HG02884 (cell line): ENCODE measurements at regions not wholly inside any gene's neighbourhood (a gene's known extent, or its start where the extent isn't known, plus 50 kb on each side); places are given as distances from the start of the nearest gene placed in this dataset.

Source experiments
- ATAC-seq: cut with Tn5 transposase; IDR thresholded peaks from one replicate; pipeline ENCODE4 v1.9.1; 2021; ENCODE audit warnings: mild to moderate bottlenecking, moderate library complexity; ENCODE audit not compliant: unreplicated experiment

DNA sequence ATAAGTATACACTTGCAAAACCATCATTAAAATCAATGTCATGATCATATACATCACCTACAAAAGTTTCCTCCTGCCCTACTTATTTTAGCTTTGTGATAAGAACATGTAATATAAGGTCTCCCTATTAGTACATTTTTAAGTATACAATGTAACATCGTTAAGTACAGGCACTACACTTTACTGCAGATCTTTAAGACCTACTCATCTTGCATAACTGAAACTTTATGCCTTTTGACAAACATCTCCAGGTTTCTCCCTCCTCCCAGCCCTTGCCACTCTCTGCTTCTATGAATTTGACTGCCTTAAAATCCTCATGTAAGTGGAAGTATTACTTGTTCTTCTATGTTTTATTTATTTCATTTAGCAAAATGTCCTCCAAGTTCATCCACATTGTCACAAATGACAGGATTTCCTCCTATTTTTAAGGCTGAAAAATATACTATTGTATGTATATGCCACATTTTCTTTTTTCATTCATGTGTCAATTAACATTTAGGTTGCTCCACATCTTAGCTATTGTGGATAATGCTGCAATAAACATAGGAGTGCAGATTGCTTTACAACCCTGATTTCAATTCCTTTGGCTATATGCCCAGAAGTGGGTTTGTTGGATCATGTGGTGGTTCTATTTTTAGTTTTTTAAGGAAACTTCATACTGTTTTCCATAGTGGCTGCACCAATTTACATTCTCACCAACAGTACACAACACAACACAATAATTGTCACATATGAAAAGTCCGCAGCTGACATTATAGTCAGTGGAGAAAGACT, 471.1 kb upstream of the ANO3 start:
- ATAC-seq, result no peak

- ATAC-seq, result no peak
These were observed 469.8 kb upstream of the ANO3 start for GRCh38 chr11:25862159-25862558.

- ATAC-seq, result no peak
These were observed 467.9 kb upstream of the ANO3 start for GRCh38 chr11:25863986-25864385.

GRCh38 chr11:25876456-25876965, 455.4 kb upstream of the ANO3 start:
- ATAC-seq, result no peak

DNA sequence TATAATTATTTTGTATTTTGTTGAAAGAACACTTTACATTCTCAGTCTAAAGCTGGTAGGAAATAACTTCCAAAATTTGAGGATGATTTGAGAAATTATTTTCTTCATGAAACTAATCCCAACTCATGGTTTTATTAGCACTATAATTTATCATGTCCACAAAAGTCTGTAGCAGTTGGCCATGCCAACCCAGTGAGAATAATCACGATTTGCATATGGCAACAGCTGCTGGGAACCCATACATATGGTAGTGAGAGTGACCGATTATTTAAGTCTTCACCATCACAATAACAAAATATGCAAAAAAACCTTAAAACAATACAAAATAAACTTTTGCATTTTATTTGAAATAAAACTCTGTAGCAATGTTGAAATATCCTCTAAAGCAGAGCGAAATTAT, 445.9 kb upstream of the ANO3 start:
- ATAC-seq, result no peak

DNA sequence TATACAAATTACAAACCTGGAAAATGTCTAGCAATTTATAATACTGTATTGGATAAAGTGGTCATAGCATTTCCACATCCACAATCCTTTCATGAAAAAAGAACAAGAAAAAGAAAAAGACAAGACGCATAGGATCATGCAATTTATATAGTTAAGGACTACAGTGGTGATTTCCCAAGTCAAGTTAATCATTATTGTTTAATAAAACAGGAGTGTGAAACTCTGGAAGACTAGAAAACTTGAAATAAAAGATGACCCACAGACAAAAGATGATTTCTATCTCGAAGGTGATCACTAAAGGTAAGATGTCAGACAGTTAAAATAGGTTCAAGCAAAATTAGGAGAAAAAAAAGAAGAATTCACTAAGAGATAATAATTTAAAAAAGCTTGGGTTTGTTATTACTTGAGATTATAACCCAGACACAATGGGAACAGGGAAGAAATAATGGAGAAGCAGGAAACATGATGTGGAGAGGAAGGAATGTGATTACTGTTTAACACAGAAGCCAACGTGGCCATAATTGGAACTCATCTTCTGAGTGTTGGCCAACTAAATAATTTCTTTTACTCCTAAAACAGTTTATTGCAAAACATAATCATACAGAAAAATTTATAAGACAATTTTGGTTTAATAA, 441.2 kb upstream of the ANO3 start:
- ATAC-seq, result no peak

DNA sequence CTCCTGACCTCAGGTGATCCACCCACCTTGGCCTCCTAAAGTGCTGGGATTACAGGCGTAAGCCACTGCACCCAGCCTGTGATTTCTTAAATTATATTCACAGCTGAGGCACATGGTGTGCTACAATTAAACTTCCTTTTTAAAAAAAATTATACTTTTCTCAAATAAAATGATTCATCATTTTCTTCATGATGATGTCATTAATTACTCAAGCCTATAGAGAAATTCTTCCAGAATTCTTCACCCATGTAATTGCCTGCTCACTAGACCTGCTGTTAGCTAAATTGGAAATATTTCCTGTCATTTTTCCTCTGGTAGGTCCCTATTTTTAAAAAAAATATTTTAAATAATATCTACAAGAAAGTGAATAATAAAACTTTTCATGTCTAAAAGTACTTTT, 440.0 kb upstream of the ANO3 start:
- ATAC-seq, result no peak

DNA sequence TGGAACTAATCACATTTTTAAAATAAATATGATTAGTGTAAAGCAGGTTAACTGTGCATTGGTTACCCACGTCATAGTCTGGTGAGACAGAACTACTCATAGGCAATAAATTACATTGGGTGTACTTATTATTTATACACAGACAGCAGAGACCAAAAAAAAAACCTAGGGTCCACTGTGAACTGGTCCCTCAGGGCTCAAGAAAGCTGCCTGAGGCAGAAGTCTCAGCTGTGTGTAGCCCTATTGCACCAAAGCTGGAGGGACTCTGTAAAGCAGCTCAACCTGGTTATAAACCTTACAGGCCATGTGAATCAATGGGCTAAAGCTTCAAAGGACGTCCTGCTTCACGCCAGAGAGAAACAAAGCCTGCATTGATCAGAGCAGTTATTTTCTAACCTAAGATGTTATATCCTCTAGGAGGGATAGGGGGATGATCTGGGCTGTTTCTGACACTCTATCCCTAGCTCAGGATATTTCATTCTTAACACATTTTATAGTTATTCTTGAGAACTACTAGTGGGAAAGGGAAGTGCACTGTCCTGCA, 432.2 kb upstream of the ANO3 start:
- no peak for ATAC-seq

- ATAC-seq, result no peak
These were observed 431.1 kb upstream of the ANO3 start for GRCh38 chr11:25900814-25901213.

DNA sequence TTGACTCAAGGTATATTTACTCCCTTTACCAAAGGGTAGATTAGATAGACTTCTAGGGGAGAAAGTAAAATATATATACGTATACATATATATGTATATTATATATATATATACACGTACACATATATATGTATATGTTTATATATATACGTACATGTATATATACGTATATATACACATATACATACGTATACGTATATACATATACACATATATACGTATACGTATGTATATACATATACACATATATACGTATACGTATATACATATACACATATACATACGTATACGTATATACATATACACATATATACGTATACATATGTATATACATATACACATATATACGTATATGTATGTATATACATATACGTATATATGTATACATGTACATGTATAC, 430.5 kb upstream of the ANO3 start:
- ATAC-seq, result no peak

- ATAC-seq, result no peak
These were observed 429.5 kb upstream of the ANO3 start for GRCh38 chr11:25902476-25902875.

DNA sequence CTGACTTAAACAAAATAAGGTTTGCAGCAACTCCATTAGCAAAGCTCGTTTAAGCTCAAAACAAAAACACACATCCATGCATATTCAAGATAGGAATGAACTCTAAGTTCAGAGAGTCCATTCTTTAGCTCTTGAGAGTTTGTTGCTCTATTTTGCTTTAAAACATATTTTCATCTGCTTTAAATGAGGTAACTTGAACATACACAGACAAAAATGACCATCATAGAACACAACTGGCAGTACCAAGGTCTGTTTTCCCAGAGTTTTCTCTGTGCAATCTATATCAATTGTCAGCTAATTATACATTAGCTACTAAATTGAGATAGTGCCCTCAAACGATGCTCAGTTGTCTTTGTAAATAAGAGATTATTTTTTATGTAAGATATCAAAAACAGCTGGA, 423.2 kb upstream of the ANO3 start:
- ATAC-seq, result no peak

DNA sequence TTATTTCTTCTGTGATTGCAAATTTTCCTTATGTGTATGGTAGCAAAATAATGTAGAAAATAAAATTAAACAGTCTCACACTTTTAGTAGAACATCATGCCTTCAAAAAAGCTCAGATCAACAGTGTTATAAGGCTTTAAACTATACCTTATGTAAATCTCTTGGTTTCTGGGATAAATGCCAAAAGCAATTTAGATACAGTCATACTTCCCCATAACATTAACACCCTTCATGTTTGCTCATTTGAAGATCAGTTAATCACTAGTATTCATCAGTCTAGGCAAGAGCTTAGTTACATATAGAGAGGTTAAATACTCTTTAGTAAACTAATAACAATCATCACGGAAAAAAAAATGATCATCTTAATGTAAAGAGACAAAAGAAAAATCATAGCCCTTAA, 421.8 kb upstream of the ANO3 start:
- ATAC-seq, result no peak

- ATAC-seq, result no peak
These were observed 411.6 kb upstream of the ANO3 start for GRCh38 chr11:25920356-25920755.

GRCh38 chr11:25924586-25924985, 407.3 kb upstream of the ANO3 start:
- no peak for ATAC-seq

DNA sequence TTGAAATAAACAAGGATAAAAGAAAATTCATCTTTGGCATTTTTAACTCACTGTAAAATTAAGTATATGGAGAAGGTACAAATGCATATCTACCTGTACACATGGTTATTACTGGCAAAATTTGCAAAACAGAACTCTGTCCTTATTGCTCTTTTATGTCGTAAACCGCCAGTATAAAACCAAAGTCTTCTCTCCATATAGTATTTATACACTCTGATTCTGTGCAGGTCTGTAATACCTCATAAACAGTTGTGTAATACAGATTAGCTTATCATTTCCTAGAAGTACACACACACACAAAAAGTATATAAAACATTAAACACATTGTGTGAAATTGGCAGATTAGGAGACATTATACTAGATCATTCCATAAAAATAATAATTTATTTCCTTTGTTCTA, 406.6 kb upstream of the ANO3 start:
- ATAC-seq, result no peak

DNA sequence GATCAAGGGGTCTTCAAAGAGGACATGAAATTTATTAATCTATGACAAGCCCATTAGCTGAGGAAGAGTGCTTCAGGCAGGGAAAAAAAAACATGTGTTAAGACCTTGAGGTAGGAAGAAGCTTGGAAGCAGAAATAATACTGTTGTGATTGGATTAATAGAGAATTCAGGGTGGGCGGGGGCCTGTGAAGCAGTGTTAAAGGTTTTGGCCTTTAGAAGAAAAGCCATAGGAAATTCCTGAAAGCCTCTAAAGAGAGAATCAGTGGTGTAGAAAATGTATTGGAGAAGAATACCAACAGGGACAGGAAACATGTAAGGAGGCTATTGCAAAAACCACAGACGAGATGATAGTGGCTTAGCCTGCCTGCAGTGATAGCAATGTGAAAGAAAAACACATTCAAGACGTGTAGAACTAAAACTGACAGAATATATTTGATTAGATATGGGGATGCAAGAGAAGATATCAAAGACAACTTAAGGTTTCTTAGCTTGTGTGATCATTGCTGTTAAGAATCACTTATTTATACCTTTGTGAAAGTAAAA, 404.4 kb upstream of the ANO3 start:
- no peak for ATAC-seq

DNA sequence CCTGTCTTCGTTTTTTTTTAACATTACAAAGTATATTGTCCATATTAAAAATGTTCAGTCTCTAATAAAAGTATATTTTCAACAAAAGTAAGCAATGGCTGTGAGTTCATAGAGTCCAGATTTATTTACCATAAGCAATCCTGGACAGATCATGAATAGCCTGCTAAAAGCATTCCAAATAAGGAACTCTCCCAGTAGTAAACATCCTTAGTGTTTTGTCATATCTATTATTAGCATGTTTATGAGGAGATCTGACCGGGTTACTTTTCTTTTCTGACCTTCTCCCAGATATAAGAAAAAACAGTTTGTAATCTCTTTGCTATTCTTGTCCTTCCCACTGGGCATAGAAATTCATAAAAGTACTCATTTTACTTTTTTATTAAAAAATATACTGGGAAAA, 403.9 kb upstream of the ANO3 start:
- no peak for ATAC-seq

DNA sequence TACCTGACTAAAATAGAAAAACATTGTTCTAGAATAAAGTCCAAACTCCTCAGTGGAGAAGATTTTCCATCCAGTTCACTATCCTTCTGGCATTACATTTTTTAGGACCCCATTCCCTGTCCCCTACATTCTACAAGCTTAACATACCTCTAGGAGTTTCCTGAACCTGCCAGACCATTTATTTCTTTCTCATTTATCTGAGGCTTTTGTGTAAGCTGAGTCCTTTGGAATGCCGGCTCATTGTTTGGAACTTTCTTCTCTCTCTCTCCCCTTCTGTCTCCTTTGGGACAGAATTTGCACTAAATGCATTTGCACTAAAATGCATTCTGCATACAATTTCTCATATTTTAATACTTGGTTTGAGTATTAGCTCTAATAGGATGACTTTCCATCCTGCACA, 393.0 kb upstream of the ANO3 start:
- no peak for ATAC-seq

DNA sequence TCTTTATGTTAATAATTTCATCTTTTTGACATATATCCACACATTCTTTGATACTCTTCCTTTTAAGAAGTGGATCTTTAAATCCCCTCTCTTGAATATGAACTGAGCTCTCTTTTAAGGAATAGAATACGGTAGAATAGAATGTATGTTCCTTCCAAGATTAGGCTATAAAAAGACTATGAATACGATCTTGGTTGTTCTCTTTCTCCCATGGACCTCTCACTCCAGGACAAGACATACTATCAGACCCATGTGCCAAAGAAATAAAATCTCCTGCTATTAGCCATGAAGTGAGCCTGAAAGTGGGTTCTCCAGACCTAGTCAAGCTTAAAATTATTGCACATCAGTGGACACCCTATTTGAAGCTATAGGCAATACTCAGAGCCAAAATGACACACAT, 392.2 kb upstream of the ANO3 start:
- ATAC-seq, result no peak

DNA sequence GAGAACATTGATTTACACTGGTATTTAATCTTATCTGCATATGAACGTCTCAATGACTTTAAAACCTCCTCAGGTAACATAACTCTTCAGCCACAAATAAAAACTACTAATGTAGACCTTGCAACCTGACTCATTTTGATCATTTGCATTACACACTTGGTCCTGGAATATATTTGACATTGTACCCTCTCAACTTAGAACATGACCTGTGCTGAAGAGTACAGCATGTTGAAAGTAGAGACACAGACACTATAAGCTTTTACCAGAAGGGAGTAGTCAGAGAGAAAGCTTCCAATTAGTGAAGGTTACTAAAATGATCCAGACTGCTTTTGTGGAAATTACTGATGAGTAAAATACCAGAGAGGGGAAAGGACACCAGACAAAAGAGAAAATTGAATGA, 390.6 kb upstream of the ANO3 start:
- no peak for ATAC-seq

DNA sequence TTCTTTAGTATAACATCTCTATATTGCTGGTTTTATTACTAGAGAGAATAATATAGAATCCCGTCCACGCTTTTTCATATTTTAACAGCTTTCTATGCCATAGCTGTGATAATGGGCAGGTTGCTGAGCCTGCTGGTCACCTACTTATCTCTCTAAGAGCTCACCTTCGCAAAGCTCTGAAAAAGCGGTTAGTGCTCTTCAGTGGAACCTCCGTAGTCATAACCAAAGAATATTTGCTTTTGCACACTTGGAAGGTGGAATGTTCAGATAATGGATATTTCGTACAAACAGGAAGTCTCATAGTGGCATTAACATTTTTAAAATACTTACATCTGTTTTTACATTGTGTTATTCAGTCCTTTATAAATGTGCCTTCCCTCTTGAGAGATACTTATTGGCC, 388.9 kb upstream of the ANO3 start:
- no peak for ATAC-seq
